Tibial nerve (tissue), 4 donors: ENCODE measurements at regions not wholly inside any gene's neighbourhood (a gene's known extent, or its start where the extent isn't known, plus 50 kb on each side); places are given as distances from the start of the nearest gene placed in this dataset.

Experiments used
- DNase-seq, 2 donors: peaks; one replicate each; pipeline ENCODE4 v3.0.0-alpha.2; 2019; ENCODE audit warnings: low spot score in 2 of 2
- H3K27ac ChIP-seq, 4 donors: fragments of 200-600 bp; sonication (generic) in 3 of 4; one replicate each; pipeline ENCODE4 v1.5.1; 2017 to 2019; ENCODE audit warnings: mild to moderate bottlenecking in 1 of 4
- H3K27me3 ChIP-seq, 2 donors: fragments of 200-600 bp; sonication (generic) in 1 of 2; one replicate each; pipeline versions ENCODE4 v1.5.1 to v1.6.0; 2017 to 2019
- H3K36me3 ChIP-seq, 3 donors: fragments of 200-600 bp; sonication (generic); one replicate each; pipeline ENCODE4 v1.5.1; 2018 to 2019
- H3K4me1 ChIP-seq, 4 donors: fragments of 200-600 bp; sonication (generic) in 3 of 4; one replicate each; pipeline ENCODE4 v1.5.1; 2017 to 2019
- H3K4me3 ChIP-seq, 4 donors: fragments of 200-600 bp; sonication (generic) in 3 of 4; one replicate each; pipeline ENCODE4 v1.5.1; 2017 to 2019; ENCODE audit warnings: mild to moderate bottlenecking in 1 of 4, moderate library complexity in 1 of 4
- H3K9me3 ChIP-seq, 4 donors: fragments of 200-600 bp; sonication (generic) in 3 of 4; one replicate each; pipeline ENCODE4 v1.5.1; 2017 to 2019
- EP300 ChIP-seq, 2 donors: sonication (generic); formaldehyde crosslinking; IDR thresholded peaks; one replicate each; pipeline ENCODE4 v1.6.1; 2017; ENCODE audit warnings: antibody characterized with exemption in 2 of 2, mild to moderate bottlenecking in 1 of 2
- POLR2A ChIP-seq, 2 donors: fragments of 450-650 bp; IDR thresholded peaks; one replicate each; pipeline ENCODE4 v1.6.1; 2017; ENCODE audit warnings: antibody characterized with exemption in 2 of 2, mild to moderate bottlenecking in 2 of 2, moderate library complexity in 2 of 2
- WGBS, 2 donors: methylation state at CpG; one replicate each; pipeline ENCODE4 v1.1.5; 2018; 5-methylcytosine and 5-hydroxymethylcytosine counted together
- TF ChIP-seq, protein P1 (sequence below), 5 experiments: fragments of 200-600 bp in 3 of 5; fragments of 450-650 bp in 2 of 5; sonication (generic) in 3 of 5; IDR thresholded peaks; one replicate each; pipeline ENCODE4 v1.5.1; 2016 to 2019; ENCODE audit warnings: antibody characterized with exemption in 5 of 5, mild to moderate bottlenecking in 3 of 5, moderate library complexity in 2 of 5

DNA sequence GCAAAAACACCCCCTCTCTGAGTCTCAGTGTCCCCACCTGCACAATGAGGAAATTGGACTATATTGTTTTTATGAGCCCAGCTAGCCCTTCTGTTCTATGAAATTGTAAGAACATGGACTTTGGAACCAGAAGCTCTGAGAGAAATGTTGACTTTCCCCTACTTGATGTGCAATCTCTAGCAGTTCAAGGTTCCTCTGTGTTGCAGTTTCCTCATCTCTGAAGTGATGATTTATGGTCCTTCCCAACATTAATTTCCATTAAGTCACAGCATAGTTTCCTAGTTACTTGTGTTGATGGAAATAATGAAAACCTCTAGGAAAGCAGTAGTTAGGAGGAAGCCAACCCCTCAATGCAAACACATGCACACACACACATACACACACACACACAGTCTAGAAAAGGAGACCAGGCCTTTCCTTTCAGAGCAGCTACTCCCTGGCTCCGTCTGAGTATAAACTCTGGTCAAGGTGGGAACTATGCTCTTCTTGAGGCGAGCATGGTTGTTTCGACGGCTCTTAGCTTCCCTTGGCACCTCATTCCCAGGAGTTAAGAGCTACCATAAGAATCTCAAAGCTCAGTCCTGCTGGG, 518.4 kb downstream of the SOX6 start:
- DNase-seq = no peak
- Histone ChIP-seq H3K36me3 (no peaks in the 10 kb centered on the region), H3K4me1 (peaks cover 0 to 4% (median 0%) of the 10 kb centered on the region in 4 donors), H3K9me3 (no peaks in the 10 kb centered on the region), H3K4me3 (no peak overlapping the region), H3K27me3 (no peaks in the 10 kb centered on the region), H3K27ac (no peak overlapping the region)
- WGBS, 2 donors = 92 to 94% methylated on average over 4 of the region's 4 CpGs
- TF ChIP-seq, protein P1, sequence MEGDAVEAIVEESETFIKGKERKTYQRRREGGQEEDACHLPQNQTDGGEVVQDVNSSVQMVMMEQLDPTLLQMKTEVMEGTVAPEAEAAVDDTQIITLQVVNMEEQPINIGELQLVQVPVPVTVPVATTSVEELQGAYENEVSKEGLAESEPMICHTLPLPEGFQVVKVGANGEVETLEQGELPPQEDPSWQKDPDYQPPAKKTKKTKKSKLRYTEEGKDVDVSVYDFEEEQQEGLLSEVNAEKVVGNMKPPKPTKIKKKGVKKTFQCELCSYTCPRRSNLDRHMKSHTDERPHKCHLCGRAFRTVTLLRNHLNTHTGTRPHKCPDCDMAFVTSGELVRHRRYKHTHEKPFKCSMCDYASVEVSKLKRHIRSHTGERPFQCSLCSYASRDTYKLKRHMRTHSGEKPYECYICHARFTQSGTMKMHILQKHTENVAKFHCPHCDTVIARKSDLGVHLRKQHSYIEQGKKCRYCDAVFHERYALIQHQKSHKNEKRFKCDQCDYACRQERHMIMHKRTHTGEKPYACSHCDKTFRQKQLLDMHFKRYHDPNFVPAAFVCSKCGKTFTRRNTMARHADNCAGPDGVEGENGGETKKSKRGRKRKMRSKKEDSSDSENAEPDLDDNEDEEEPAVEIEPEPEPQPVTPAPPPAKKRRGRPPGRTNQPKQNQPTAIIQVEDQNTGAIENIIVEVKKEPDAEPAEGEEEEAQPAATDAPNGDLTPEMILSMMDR (IDR thresholded peaks at IDR 0.05) = no peak
- no peak for TF ChIP-seq EP300 (IDR thresholded peaks at IDR 0.05)
- no peak for TF ChIP-seq POLR2A (IDR thresholded peaks at IDR 0.05)

DNA sequence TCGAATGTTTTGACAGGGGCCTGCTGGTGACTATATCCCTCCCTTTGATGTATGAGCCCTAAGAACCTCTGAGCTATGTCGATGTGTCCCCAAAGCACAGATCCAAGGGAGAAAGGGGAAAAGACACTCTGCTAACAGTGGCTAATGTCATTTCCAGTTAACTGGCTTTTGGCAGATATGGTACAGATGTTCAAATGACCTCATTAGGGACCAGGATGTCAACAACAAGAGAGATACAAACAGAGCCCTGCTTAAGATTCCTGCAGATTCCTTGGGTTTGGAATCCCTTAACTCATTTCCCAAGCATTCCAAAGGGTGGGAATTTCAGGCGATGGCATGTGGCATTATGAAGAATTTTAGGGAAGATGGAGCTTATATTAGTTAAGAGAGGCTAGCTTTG, 517.3 kb downstream of the SOX6 start:
- WGBS, 2 donors = 84 to 89% methylated on average over 3 of the region's 3 CpGs
- Histone ChIP-seq H3K27ac (no peak overlapping the region), H3K27me3 (no peaks in the 10 kb centered on the region), H3K4me3 (no peak overlapping the region), H3K9me3 (no peaks in the 10 kb centered on the region), H3K4me1 (peaks cover 0 to 15% (median 4%) of the 10 kb centered on the region in 4 donors), H3K36me3 (no peaks in the 10 kb centered on the region)
- TF ChIP-seq, protein P1 (IDR thresholded peaks at IDR 0.05) = no peak
- TF ChIP-seq EP300 (IDR thresholded peaks at IDR 0.05) = no peak
- no peak for TF ChIP-seq POLR2A (IDR thresholded peaks at IDR 0.05)
- no peak for DNase-seq

DNA sequence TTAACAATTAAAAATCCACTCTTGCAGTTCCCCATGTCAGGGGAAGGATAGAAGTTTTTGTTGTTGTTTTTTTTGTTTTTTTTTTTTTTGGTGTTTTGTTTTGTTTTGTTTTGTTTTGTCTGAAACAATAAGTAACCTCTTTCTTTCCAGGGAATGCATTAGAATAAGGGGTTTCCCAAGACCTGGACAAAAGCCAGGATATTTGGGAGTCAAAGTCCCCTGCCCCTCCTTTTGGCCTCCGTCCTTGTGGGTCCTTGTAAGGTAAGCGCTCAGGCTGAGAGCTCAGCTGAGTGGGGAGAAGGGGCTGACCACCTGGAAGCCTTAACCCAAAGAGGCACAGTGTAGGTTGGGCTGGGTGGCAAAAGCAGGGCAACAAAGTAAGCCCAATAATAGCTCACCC, 515.4 kb downstream of the SOX6 start:
- no peaks in the 10 kb centered on the region for H3K9me3 ChIP-seq
- H3K27me3 ChIP-seq = no peaks in the 10 kb centered on the region
- no peak overlapping the region for H3K27ac ChIP-seq
- H3K4me1 ChIP-seq = peaks cover 0 to 27% (median 7%) of the 10 kb centered on the region in 4 donors
- DNase-seq = no peak
- H3K4me3 ChIP-seq = no peak overlapping the region
- WGBS, 2 donors = 89 to 96% methylated on average over 2 of the region's 2 CpGs
- no peaks in the 10 kb centered on the region for H3K36me3 ChIP-seq
- TF ChIP-seq, protein P1 (IDR thresholded peaks at IDR 0.05) = no peak
- no peak for TF ChIP-seq POLR2A (IDR thresholded peaks at IDR 0.05)
- no peak for TF ChIP-seq EP300 (IDR thresholded peaks at IDR 0.05)

DNA sequence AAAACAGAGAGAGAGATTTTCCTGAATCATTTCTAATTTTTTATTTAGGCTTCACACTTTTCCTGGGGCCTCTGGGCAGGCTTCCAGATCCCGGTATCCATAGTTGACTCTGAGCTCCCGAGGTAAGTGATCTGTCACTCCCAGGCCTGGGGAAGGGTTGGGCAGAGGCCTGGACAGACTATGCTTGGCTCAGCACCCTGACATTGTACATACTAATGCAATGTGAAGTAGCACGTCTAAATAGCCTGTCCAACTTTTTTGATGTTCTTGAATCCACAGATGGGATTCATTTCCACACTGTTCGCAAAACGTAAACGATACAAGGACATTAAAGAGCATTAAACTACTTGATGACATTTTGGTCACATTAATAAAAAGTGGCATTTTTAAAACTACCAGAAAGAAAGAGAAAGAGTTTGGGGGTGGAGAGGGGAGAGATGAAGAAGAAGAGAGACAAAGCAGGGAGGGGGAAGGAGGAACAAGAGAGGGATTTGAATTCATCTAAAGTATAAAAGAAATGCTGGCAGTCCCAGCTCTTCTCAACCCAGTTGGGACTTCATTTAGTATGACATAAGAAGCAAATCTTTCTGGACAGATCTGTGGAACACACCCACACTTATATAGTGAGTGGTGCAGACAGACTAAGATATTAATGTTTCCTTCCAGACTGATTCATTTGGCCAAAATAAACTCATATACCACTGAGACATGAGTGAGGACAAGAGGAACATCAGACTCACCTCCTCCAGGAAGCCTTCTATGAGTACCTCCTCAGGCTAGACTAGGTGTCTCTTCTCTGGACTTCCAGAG, 514.2 kb downstream of the SOX6 start:
- 77 to 80% methylated on average over 6 of the region's 6 CpGs for WGBS, 2 donors
- Histone ChIP-seq H3K9me3 (no peaks in the 10 kb centered on the region), H3K27ac (no peak overlapping the region), H3K4me1 (peaks cover 0 to 27% (median 7%) of the 10 kb centered on the region in 4 donors), H3K4me3 (no peak overlapping the region), H3K36me3 (no peaks in the 10 kb centered on the region), H3K27me3 (no peaks in the 10 kb centered on the region)
- no peak for DNase-seq
- TF ChIP-seq, protein P1 (IDR thresholded peaks at IDR 0.05) = no peak
- TF ChIP-seq POLR2A (IDR thresholded peaks at IDR 0.05) (no peak), EP300 (IDR thresholded peaks at IDR 0.05) (no peak)

- 36 to 41% methylated on average over 10 of the region's 10 CpGs for WGBS, 2 donors
- no peaks in the 10 kb centered on the region for H3K27me3 ChIP-seq
Observed at GRCh38 chr11:15843309-15843872, 513.0 kb downstream of the SOX6 start.

More at GRCh38 chr11:15843309-15843872, 513.0 kb downstream of the SOX6 start:
- TF ChIP-seq EP300 (IDR thresholded peaks at IDR 0.05) (peak in 1 of 2 donors; percentile 50), POLR2A (IDR thresholded peaks at IDR 0.05) (no peak)
- no peak for DNase-seq
- Histone ChIP-seq H3K36me3 (no peaks in the 10 kb centered on the region), H3K4me1 (peaks cover 0 to 27% (median 7%) of the 10 kb centered on the region in 4 donors), H3K9me3 (no peaks in the 10 kb centered on the region), H3K27ac (peak overlapping the region in 1 of 4 donors; percentile 29), H3K4me3 (no peak overlapping the region)
